ENCODE measurements at regions not wholly inside any gene's neighbourhood (a gene's known extent, or its start where the extent isn't known, plus 50 kb on each side); places are given as distances from the start of the nearest gene placed in this dataset.
"Not testable (repeated sequence)": the region's sequence is repeated elsewhere in the genome, so short reads cannot be mapped to it uniquely, and the experiment has no call there.

- H3K4me3 ChIP-seq (ENCODE audit: low read depth, low read length), result no peak overlapping the region
- no peak for TF ChIP-seq CTCF (IDR thresholded peaks at IDR 0.05; ENCODE audit: borderline replicate concordance, insufficient read depth, low read depth, low read length)
Measured at GRCh38 chr4:45275862-45276261, 549.5 kb upstream of the GNPDA2 start.

- H3K4me3 ChIP-seq (ENCODE audit: low read depth, low read length), result not testable (repeated sequence)
Measured at GRCh38 chr4:45248106-45248505, 521.8 kb upstream of the GNPDA2 start.

- no peak overlapping the region for H3K4me3 ChIP-seq (ENCODE audit: low read depth, low read length)
- TF ChIP-seq CTCF (IDR thresholded peaks at IDR 0.05; ENCODE audit: borderline replicate concordance, insufficient read depth, low read depth, low read length), result no peak
Measured at GRCh38 chr4:45241976-45242375, 515.6 kb upstream of the GNPDA2 start.

- no peak for TF ChIP-seq CTCF (IDR thresholded peaks at IDR 0.05; ENCODE audit: borderline replicate concordance, insufficient read depth, low read depth, low read length)
- H3K4me3 ChIP-seq (ENCODE audit: low read depth, low read length), result no peak overlapping the region
Measured at GRCh38 chr4:45229206-45229605, 502.9 kb upstream of the GNPDA2 start.

- H3K4me3 ChIP-seq (ENCODE audit: low read depth, low read length), result no peak overlapping the region
- no peak for TF ChIP-seq CTCF (IDR thresholded peaks at IDR 0.05; ENCODE audit: borderline replicate concordance, insufficient read depth, low read depth, low read length)
Measured at GRCh38 chr4:45215976-45216542, 489.7 kb upstream of the GNPDA2 start.

- H3K4me3 ChIP-seq (ENCODE audit: low read depth, low read length), result not testable (repeated sequence)
Measured at GRCh38 chr4:45208476-45208875, 482.1 kb upstream of the GNPDA2 start.

GRCh38 chr4:45207864-45208331 is 481.5 kb upstream of the GNPDA2 start:
- not testable (repeated sequence) for H3K4me3 ChIP-seq (ENCODE audit: low read depth, low read length)

- not testable (repeated sequence) for H3K4me3 ChIP-seq (ENCODE audit: low read depth, low read length)
Measured at GRCh38 chr4:45207241-45207863, 481.0 kb upstream of the GNPDA2 start.

GRCh38 chr4:45199736-45200135 is 473.4 kb upstream of the GNPDA2 start:
- no peak for TF ChIP-seq CTCF (IDR thresholded peaks at IDR 0.05; ENCODE audit: borderline replicate concordance, insufficient read depth, low read depth, low read length)
- no peak overlapping the region for H3K4me3 ChIP-seq (ENCODE audit: low read depth, low read length)
